ENCODE measurements at regions not wholly inside any gene's neighbourhood (a gene's known extent, or its start where the extent isn't known, plus 50 kb on each side); places are given as distances from the start of the nearest gene placed in this dataset.

DNA sequence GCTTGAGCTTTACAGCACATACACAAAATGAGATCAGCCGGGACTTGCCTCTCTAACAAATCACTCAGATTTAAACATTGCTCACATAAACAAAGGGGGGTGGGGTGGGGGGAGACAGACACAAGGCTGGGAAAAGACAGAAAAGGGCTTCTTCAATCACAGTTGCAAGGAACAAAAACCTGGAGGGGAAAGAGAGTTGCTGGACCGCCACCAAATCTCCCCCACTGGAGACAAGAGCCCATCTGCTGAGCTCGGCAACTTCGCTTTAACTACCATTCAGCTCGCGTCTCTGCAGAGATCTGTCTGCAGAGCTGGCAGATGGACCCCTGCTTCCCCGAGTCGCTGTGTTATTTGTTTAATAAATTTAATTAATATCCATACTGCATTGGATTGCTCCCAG lies 165.0 kb downstream of the RCN1 start:
- POLR2A ChIA-PET: no interaction called here
- no peaks in the 10 kb centered on the region for H3K9me3 Mint-ChIP-seq

DNA sequence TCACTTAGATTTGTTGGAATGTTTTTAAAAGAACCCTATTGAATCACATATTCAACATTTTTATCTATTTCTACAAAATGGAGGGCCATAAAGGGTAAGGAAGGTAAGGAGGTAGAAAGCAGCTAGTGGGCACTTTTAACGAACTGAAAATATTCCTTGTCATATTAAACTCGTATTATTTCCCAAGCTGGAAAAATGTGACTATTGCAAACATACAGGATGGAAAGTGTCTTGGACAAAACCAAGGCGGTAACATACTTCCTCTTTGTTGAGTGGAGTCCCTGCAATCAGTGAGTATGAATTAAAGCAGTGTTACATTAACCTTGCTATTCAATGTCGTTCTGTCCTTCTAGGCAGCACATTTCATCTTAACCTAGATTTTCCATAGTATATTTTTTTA lies 165.6 kb downstream of the RCN1 start:
- no peak overlapping the region for H3K4me3 Mint-ChIP-seq

More for the DNA sequence above, 165.0 kb downstream of the RCN1 start:
- Mint-ChIP-seq H3K27ac (no peak overlapping the region), H3K4me3 (no peak overlapping the region), H3K27me3 (peaks cover 9% of the 10 kb centered on the region), H3K4me1 (no peaks in the 10 kb centered on the region), H3K36me3 (ENCODE audit: low read depth) (no peaks in the 10 kb centered on the region)
- CTCF ChIA-PET: no interaction called here
- no peak for DNase-seq

DNA sequence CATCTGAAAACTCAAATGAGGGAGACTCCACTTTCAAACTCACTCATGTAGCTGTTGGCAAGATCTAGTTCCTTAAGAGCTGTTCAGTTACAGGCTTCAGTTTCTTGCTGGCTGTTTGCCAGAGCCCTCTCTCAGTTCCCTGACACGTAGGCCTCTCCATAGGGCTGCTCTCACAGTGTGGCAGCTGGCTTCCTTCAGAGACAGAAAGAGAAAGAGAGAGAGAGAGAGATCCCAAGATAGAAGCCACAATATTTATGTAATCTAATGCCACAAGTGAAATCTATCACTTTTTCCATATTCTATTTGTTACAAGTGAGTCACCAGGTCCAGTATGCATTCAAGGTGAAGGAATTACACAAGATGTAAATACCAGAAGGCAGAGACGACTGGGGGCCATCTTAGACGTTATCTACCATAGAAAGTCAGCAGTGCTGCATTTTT lies 168.8 kb downstream of the RCN1 start:
- no peaks in the 10 kb centered on the region for H3K9me3 Mint-ChIP-seq
- no peaks in the 10 kb centered on the region for H3K36me3 Mint-ChIP-seq (ENCODE audit: low read depth)
- no peak for DNase-seq
- ChIA-PET POLR2A (no interaction called here), CTCF (no interaction called here)
- no peak overlapping the region for H3K27ac Mint-ChIP-seq
- H3K4me1 Mint-ChIP-seq: no peaks in the 10 kb centered on the region
- H3K27me3 Mint-ChIP-seq: peaks cover 9% of the 10 kb centered on the region
- H3K4me3 Mint-ChIP-seq: no peak overlapping the region

More for the DNA sequence above, 165.6 kb downstream of the RCN1 start:
- no peaks in the 10 kb centered on the region for H3K4me1 Mint-ChIP-seq
- ChIA-PET POLR2A (no interaction called here), CTCF (no interaction called here)
- H3K27ac Mint-ChIP-seq: no peak overlapping the region
- H3K36me3 Mint-ChIP-seq (ENCODE audit: low read depth): no peaks in the 10 kb centered on the region
- H3K27me3 Mint-ChIP-seq: peaks cover 9% of the 10 kb centered on the region
- H3K9me3 Mint-ChIP-seq: no peaks in the 10 kb centered on the region
- no peak for DNase-seq

- Mint-ChIP-seq H3K4me3 (no peak overlapping the region), H3K9me3 (no peaks in the 10 kb centered on the region), H3K27me3 (peaks cover 12% of the 10 kb centered on the region), H3K36me3 (ENCODE audit: low read depth) (no peaks in the 10 kb centered on the region), H3K27ac (no peak overlapping the region), H3K4me1 (no peaks in the 10 kb centered on the region)
- DNase-seq: no peak
- CTCF ChIA-PET: no interaction called here
- POLR2A ChIA-PET: no interaction called here
These were observed 171.5 kb downstream of the RCN1 start for GRCh38 chr11:32262367-32262766.

- no peak overlapping the region for H3K4me3 Mint-ChIP-seq
- CTCF ChIA-PET: no interaction called here
- POLR2A ChIA-PET: no interaction called here
- H3K27me3 Mint-ChIP-seq: peaks cover 7% of the 10 kb centered on the region
- DNase-seq: no peak
- no peak overlapping the region for H3K27ac Mint-ChIP-seq
- H3K4me1 Mint-ChIP-seq: no peaks in the 10 kb centered on the region
- no peaks in the 10 kb centered on the region for H3K36me3 Mint-ChIP-seq (ENCODE audit: low read depth)
- H3K9me3 Mint-ChIP-seq: no peaks in the 10 kb centered on the region
These were observed 169.4 kb downstream of the WT1 start for GRCh38 chr11:32265911-32266310.

GRCh38 chr11:32266601-32267000 lies 168.7 kb downstream of the WT1 start:
- no peak overlapping the region for H3K27ac Mint-ChIP-seq
- H3K36me3 Mint-ChIP-seq (ENCODE audit: low read depth): no peaks in the 10 kb centered on the region
- POLR2A ChIA-PET: no interaction called here

GRCh38 chr11:32267679-32268187 lies 167.6 kb downstream of the WT1 start:
- no peak for DNase-seq
- no peak overlapping the region for H3K4me3 Mint-ChIP-seq
- ChIA-PET POLR2A (no interaction called here), CTCF (no interaction called here)
- no peaks in the 10 kb centered on the region for H3K4me1 Mint-ChIP-seq
- H3K27me3 Mint-ChIP-seq: peaks cover 12% of the 10 kb centered on the region
- H3K9me3 Mint-ChIP-seq: no peaks in the 10 kb centered on the region
- H3K27ac Mint-ChIP-seq: no peak overlapping the region
- no peaks in the 10 kb centered on the region for H3K36me3 Mint-ChIP-seq (ENCODE audit: low read depth)

More at GRCh38 chr11:32266601-32267000, 168.7 kb downstream of the WT1 start:
- no peaks in the 10 kb centered on the region for H3K4me1 Mint-ChIP-seq
- H3K9me3 Mint-ChIP-seq: no peaks in the 10 kb centered on the region
- DNase-seq: no peak
- peaks cover 8% of the 10 kb centered on the region for H3K27me3 Mint-ChIP-seq
- CTCF ChIA-PET: no interaction called here
- H3K4me3 Mint-ChIP-seq: no peak overlapping the region

DNA sequence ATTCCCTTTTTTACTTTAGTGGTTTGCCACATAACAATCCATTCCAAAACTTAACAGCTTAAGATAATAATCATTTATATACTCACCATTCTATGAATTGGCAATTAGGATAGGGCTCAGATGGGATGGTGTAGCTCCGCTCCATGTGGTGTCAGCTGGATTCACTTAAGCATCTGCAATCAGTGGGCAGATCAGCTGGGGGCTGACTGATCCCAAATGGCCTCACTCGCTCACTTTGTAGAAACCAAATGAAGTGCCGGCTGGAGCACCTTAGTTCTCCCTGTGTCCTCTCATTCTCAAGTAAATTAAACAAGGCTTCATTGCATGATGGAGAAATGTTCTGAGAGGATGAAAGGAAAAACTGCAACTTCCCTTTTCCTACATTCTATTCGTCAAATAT lies 161.4 kb downstream of the WT1 start:
- peaks cover 11% of the 10 kb centered on the region for H3K27me3 Mint-ChIP-seq
- H3K9me3 Mint-ChIP-seq: no peaks in the 10 kb centered on the region
- POLR2A ChIA-PET: no interaction called here
- H3K36me3 Mint-ChIP-seq (ENCODE audit: low read depth): no peaks in the 10 kb centered on the region
- CTCF ChIA-PET: no interaction called here
- no peak overlapping the region for H3K27ac Mint-ChIP-seq
- H3K4me3 Mint-ChIP-seq: no peak overlapping the region
- H3K4me1 Mint-ChIP-seq: no peaks in the 10 kb centered on the region
- no peak for DNase-seq

DNA sequence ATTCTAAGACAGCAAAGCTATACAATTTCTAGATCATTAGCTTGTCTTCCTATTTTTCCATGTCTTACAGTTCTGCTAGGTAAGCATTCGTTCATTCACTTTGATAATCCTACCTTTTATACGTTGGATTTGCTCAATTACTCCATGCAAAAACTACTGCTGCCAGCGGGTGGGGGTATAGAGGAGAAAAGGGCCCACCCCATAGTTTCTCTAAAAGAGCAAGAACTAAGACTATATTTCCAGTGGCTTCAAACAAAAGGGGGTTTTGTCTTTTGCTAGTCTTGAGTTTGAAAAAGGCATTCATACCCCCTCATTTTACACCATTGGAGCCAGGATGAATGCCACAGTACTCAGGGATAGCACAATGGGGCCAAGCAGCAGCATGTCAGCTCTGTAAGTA lies 155.7 kb downstream of the WT1 start:
- Mint-ChIP-seq H3K4me3 (no peak overlapping the region), H3K9me3 (no peaks in the 10 kb centered on the region), H3K36me3 (ENCODE audit: low read depth) (no peaks in the 10 kb centered on the region), H3K4me1 (peaks cover 7% of the 10 kb centered on the region), H3K27ac (no peak overlapping the region), H3K27me3 (peaks cover 14% of the 10 kb centered on the region)
- CTCF ChIA-PET: no interaction called here
- POLR2A ChIA-PET: no interaction called here
- DNase-seq: no peak

DNA sequence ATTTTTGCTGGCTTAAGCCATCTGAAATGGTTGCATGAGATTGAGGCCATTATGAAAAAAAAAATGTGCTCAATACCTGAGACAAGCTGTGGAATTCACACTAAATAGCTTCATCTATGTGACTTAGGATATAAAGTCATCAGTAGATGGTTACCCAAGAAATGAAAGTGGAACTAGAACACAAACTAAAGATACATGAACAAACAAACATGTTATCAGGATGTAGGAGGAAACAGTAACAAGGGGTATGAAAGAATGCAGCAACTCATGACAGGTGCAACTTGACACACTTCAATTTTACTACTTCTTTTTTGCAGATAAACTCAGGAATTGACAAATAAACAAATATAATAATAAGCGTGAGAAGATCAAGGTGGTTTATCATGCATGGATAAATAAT lies 155.0 kb downstream of the WT1 start:
- POLR2A ChIA-PET: no interaction called here

GRCh38 chr11:32288276-32288675 lies 147.1 kb downstream of the WT1 start:
- POLR2A ChIA-PET: no interaction called here
- CTCF ChIA-PET: no interaction called here
- Mint-ChIP-seq H3K4me3 (no peak overlapping the region), H3K27ac (no peak overlapping the region), H3K9me3 (peaks cover 2% of the 10 kb centered on the region), H3K4me1 (no peaks in the 10 kb centered on the region), H3K36me3 (ENCODE audit: low read depth) (no peaks in the 10 kb centered on the region), H3K27me3 (peaks cover 17% of the 10 kb centered on the region)
- DNase-seq: no peak

More for the DNA sequence above, 155.0 kb downstream of the WT1 start:
- no peak for DNase-seq
- H3K36me3 Mint-ChIP-seq (ENCODE audit: low read depth): no peaks in the 10 kb centered on the region
- H3K4me1 Mint-ChIP-seq: peaks cover 7% of the 10 kb centered on the region
- no peak overlapping the region for H3K27ac Mint-ChIP-seq
- CTCF ChIA-PET: no interaction called here
- H3K9me3 Mint-ChIP-seq: no peaks in the 10 kb centered on the region
- H3K27me3 Mint-ChIP-seq: peaks cover 17% of the 10 kb centered on the region
- no peak overlapping the region for H3K4me3 Mint-ChIP-seq

GRCh38 chr11:32289701-32290100 lies 145.6 kb downstream of the WT1 start:
- Mint-ChIP-seq H3K27me3 (peaks cover 7% of the 10 kb centered on the region), H3K4me1 (no peaks in the 10 kb centered on the region), H3K4me3 (no peak overlapping the region), H3K36me3 (ENCODE audit: low read depth) (no peaks in the 10 kb centered on the region), H3K9me3 (peaks cover 2% of the 10 kb centered on the region), H3K27ac (no peak overlapping the region)
- no peak for DNase-seq
- ChIA-PET CTCF (interaction anchor here (0.9 to 1.0 kb wide), 2 partner anchors 8 to 13 kb away, joined by 3 to 4 read pairs; no protein-coding TSS in a partner anchor), POLR2A (no interaction called here)

DNA sequence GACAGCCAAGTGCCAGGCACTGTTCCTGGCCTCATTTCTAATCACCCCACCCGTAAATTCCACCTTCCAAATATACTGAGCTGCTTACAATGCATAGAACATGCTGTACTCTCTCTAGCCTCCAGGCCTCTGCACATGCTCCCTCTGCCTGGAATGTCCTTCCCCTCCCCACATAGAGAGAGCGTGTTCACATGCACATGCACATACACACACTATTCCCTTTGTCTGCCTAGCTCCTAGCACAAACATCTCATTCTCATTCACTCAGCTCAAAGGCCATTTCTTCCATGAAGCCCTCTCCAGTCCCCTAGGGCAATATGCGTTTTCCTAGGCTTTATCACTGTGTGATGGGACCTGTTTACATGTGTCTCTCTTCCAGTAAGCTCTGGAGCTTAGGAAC lies 144.6 kb downstream of the WT1 start:
- CTCF ChIA-PET: interaction anchor here (1.1 kb wide), 1 partner anchor 33 kb away, joined by 3 read pairs; no protein-coding TSS in a partner anchor
- no peaks in the 10 kb centered on the region for H3K36me3 Mint-ChIP-seq (ENCODE audit: low read depth)
- H3K4me3 Mint-ChIP-seq: no peak overlapping the region
- H3K4me1 Mint-ChIP-seq: no peaks in the 10 kb centered on the region
- peaks cover 4% of the 10 kb centered on the region for H3K27me3 Mint-ChIP-seq
- DNase-seq: no peak
- POLR2A ChIA-PET: no interaction called here
- no peak overlapping the region for H3K27ac Mint-ChIP-seq
- peaks cover 2% of the 10 kb centered on the region for H3K9me3 Mint-ChIP-seq

DNA sequence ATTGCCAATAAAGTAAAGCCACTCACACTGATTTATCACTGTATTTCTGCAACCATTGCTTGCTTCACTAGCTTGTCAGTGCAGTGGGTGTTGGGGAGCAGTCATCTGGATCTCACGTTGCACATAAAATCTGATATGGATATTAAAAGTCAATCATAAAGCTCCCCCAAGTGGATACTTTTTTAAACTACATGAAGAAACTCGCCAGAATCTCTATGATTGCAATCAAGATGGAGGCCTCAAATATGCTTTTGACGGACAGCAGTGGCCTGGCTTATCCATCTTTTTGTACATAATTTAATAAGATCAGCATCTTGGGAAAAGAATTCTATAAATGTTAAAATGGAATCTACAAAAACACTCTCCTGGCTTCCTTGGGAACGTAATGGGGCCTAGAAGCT lies 137.7 kb downstream of the WT1 start:
- ChIA-PET POLR2A (no interaction called here), CTCF (interaction anchor here (1.5 to 1.6 kb wide), 2 partner anchors 8 to 14 kb away, joined by 3 to 4 read pairs; no protein-coding TSS in a partner anchor)
- no peak for DNase-seq
- Mint-ChIP-seq H3K27ac (no peak overlapping the region), H3K9me3 (no peaks in the 10 kb centered on the region), H3K4me1 (peaks cover 9% of the 10 kb centered on the region), H3K4me3 (no peak overlapping the region), H3K27me3 (no peaks in the 10 kb centered on the region), H3K36me3 (ENCODE audit: low read depth) (no peaks in the 10 kb centered on the region)

All from activated CD4-positive, alpha-beta T cell treated with anti-CD3 and anti-CD28 coated beads, Interleukin-2, amount 10 ng/mL, durations not matched to agents 7 days and 5 days (primary cell).